Cardiac fibroblast (primary cell): ENCODE measurements at regions not wholly inside any gene's neighbourhood (a gene's known extent, or its start where the extent isn't known, plus 50 kb on each side); places are given as distances from the start of the nearest gene placed in this dataset.

Experiments used
- DNase-seq, 2 donors: peaks; one replicate each; pipeline versions ENCODE4 v3.0.0 to v3.0.0-alpha.2; 2010; ENCODE audit warnings: low read depth in 2 of 2
- H3K4me3 ChIP-seq, 2 donors: replicated peaks in 1 of 2; 1 replicate in 1 of 2; 2 replicates in 1 of 2; pipeline ENCODE4 v1.5.1; 2011; ENCODE audit warnings: low read depth in 2 of 2, low read length in 2 of 2, mild to moderate bottlenecking in 2 of 2, moderate library complexity in 1 of 2
- TF ChIP-seq, protein P1 (sequence below): IDR thresholded peaks from one replicate; pipeline ENCODE4 v1.5.1; 2011; ENCODE audit warnings: low read depth, mild to moderate bottlenecking, low read length, inconsistent platforms

- DNase-seq, result no peak
- H3K4me3 ChIP-seq, result no peak overlapping the region
- TF ChIP-seq, protein P1, sequence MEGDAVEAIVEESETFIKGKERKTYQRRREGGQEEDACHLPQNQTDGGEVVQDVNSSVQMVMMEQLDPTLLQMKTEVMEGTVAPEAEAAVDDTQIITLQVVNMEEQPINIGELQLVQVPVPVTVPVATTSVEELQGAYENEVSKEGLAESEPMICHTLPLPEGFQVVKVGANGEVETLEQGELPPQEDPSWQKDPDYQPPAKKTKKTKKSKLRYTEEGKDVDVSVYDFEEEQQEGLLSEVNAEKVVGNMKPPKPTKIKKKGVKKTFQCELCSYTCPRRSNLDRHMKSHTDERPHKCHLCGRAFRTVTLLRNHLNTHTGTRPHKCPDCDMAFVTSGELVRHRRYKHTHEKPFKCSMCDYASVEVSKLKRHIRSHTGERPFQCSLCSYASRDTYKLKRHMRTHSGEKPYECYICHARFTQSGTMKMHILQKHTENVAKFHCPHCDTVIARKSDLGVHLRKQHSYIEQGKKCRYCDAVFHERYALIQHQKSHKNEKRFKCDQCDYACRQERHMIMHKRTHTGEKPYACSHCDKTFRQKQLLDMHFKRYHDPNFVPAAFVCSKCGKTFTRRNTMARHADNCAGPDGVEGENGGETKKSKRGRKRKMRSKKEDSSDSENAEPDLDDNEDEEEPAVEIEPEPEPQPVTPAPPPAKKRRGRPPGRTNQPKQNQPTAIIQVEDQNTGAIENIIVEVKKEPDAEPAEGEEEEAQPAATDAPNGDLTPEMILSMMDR, result no peak
These were observed 158.2 kb upstream of the LAMA2 start for GRCh38 chr6:128724738-128725137.

DNA sequence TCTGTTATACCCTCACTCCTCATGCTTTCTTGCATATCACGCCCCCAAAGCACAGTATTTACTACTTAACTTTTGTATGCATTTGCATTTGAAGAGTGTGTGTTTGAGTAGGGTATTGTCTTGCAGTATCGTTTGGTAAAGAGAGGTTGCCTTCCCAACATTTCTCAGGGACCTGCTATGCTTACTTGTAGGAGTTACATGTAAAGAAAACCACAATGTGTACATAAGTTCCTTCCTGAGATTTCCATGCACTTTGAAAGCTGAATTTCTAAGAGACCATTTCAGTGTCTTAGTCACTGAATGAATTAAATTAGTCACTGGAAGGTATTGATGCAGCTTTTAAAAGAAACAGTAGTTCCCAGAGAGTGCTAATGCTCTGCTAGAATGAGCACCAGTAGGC, 159.3 kb upstream of the LAMA2 start:
- no peak overlapping the region for H3K4me3 ChIP-seq
- TF ChIP-seq, protein P1, result no peak
- peak in 1 of 2 donors; percentile 22 for DNase-seq

GRCh38 chr6:128720891-128721290, 162.0 kb upstream of the LAMA2 start:
- no peak overlapping the region for H3K4me3 ChIP-seq
- DNase-seq, result no peak
- TF ChIP-seq, protein P1, result no peak

- TF ChIP-seq, protein P1, result no peak
- DNase-seq, result no peak
- H3K4me3 ChIP-seq, result no peak overlapping the region
These were observed 163.2 kb upstream of the LAMA2 start for GRCh38 chr6:128719786-128720185.

DNA sequence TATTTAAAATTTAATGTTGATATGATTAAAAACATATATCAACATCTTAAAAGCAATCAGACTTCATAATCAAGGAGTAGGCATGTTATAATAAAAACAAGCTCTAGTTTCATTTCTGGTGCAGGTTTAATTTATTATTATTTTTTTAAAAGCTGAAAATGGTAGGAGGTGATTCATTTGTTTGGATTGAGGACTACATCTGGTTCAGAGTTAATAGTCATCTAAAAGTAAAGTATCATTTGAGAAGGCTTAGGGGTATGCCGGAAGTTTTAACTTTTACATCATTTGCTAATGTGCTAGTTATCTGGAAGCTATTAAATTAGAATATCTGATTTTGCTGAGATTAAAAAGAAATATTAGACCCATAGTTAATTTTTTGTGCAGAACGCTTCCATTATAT, 169.5 kb upstream of the LAMA2 start:
- H3K4me3 ChIP-seq, result no peak overlapping the region
- TF ChIP-seq, protein P1, result no peak
- DNase-seq, result peak in 1 of 2 donors; percentile 52

DNA sequence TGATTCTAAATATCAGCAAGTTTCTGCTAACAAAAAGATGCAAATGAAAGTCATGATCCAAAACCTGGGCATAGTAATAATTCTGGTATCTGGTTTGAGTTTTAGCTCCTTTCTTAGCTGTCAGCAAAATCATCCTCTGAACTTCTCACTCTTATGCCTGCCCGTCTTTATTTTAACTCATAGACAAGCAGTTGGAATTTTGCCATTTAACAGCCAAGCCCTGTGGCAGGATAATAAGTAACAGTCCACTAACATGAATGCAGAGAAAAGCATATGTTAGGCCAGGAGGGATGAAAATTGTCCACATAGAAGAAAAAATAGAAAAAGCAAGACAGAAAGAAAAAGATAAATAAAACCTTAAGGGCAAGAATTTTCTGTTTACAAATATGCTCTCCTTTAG, 170.0 kb upstream of the LAMA2 start:
- H3K4me3 ChIP-seq, result no peak overlapping the region
- no peak for DNase-seq
- TF ChIP-seq, protein P1, result no peak

GRCh38 chr6:128711149-128711548, 171.8 kb upstream of the LAMA2 start:
- TF ChIP-seq, protein P1, result no peak
- H3K4me3 ChIP-seq, result no peak overlapping the region
- no peak for DNase-seq
